Osteoblast (primary cell): ENCODE measurements at regions not wholly inside any gene's neighbourhood (a gene's known extent, or its start where the extent isn't known, plus 50 kb on each side); places are given as distances from the start of the nearest gene placed in this dataset.
"Not testable (repeated sequence)": the region's sequence is repeated elsewhere in the genome, so short reads cannot be mapped to it uniquely, and the experiment has no call there.

ENCODE experiments used
- DNase-seq: peaks from one replicate; pipeline ENCODE4 v3.0.0; 2011; ENCODE audit warnings: low spot score, mixed read lengths; ENCODE audit not compliant: insufficient read length; ENCODE audit errors: missing footprints
- H2AFZ ChIP-seq: 2 replicates; pipeline ENCODE4 v1.6.0; 2011; ENCODE audit warnings: mild to moderate bottlenecking, low read length
- H3K27ac ChIP-seq: 2 replicates; pipeline ENCODE4 v1.5.1; 2011; ENCODE audit warnings: mild to moderate bottlenecking, low read depth, low read length, moderate library complexity
- H3K27me3 ChIP-seq: 2 replicates; pipeline ENCODE4 v1.6.0; 2012; ENCODE audit warnings: mild to moderate bottlenecking, control low read depth, inconsistent platforms, low read length, moderate library complexity; ENCODE audit not compliant: insufficient read depth
- H3K36me3 ChIP-seq: 2 replicates; pipeline ENCODE4 v1.5.1; 2011; ENCODE audit warnings: mild to moderate bottlenecking, low read length, control low read depth, moderate library complexity; ENCODE audit not compliant: insufficient read depth
- H3K4me1 ChIP-seq: 2 replicates; pipeline ENCODE4 v1.5.1; 2011; ENCODE audit warnings: mild to moderate bottlenecking, low read length, control low read depth, moderate library complexity; ENCODE audit not compliant: insufficient read depth
- H3K4me2 ChIP-seq: 2 replicates; pipeline ENCODE4 v1.6.0; 2011; ENCODE audit warnings: mild to moderate bottlenecking, low read length; ENCODE audit not compliant: insufficient read depth
- H3K4me3 ChIP-seq: fragments of 200-600 bp; sonication (generic); 3 replicates; pipeline ENCODE4 v1.5.1; 2012; ENCODE audit warnings: mild to moderate bottlenecking, low read length, inconsistent platforms; ENCODE audit not compliant: insufficient read depth
- H3K79me2 ChIP-seq: 2 replicates; pipeline ENCODE4 v1.6.0; 2012; ENCODE audit warnings: mild to moderate bottlenecking, low read length, control low read depth, inconsistent platforms; ENCODE audit not compliant: insufficient read depth
- H3K9me3 ChIP-seq: 2 replicates; pipeline ENCODE4 v1.5.1; 2011; ENCODE audit warnings: low read depth, low read length, control low read depth
- H4K20me1 ChIP-seq: 2 replicates; pipeline ENCODE4 v1.6.0; 2012; ENCODE audit warnings: mild to moderate bottlenecking, low read length, control low read depth; ENCODE audit not compliant: insufficient read depth
- CTCF ChIP-seq: IDR thresholded peaks from 2 replicates; pipeline ENCODE4 v1.5.1; 2011; ENCODE audit warnings: mild to moderate bottlenecking, low read depth, low read length, moderate library complexity; ENCODE audit errors: extremely low read depth

DNA sequence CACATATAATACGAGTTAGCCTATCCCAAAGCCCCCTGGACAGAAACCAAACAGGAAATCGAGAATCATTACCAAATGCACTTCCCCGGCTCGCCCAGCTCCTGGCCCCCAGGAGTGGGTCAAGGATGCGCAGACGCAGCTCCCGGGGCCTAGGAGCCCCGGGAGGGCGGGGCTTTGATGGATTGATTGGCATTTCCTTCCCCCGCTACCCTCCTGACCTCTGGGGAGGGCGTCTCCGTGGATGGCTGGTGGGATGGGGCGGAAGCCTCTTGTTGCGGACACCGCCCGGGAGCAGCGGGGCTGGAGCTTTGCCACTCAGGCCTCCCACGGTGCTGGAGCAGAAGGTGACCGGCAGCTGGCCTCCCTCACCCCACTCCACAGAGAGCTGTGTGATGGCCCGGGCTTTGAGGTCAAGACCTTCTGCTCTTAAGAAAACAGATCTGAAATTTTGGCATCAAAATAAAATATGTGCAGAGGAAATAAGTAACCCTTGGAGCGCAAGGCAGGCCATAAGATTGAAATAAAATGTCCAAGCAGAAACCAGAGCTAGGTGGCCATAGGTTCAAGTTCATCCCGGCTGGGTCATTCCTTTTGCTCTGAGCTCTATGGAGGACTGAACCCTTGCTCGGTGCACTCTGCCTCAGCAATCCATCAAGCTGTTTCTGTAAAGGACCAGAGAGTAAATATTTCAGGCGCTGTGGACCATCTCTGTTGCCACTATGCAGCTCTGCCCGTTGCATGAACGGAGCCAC lies 262.3 kb downstream of the SOX9 start:
- no peak overlapping the region for H3K27ac ChIP-seq
- H3K36me3 ChIP-seq: no peaks in the 10 kb centered on the region
- H3K4me3 ChIP-seq: no peak overlapping the region
- H4K20me1 ChIP-seq: no peaks in the 10 kb centered on the region
- DNase-seq: peak; percentile 38
- peak overlapping the region; percentile 26 for H2AFZ ChIP-seq
- H3K4me2 ChIP-seq: no peak overlapping the region
- H3K79me2 ChIP-seq: no peaks in the 10 kb centered on the region
- H3K27me3 ChIP-seq: no peaks in the 10 kb centered on the region
- no peak for TF ChIP-seq CTCF
- H3K9me3 ChIP-seq: no peaks in the 10 kb centered on the region
- peaks cover 27% of the 10 kb centered on the region for H3K4me1 ChIP-seq

- Histone ChIP-seq H4K20me1 (no peaks in the 10 kb centered on the region), H3K79me2 (no peaks in the 10 kb centered on the region), H2AFZ (no peak overlapping the region), H3K9me3 (no peaks in the 10 kb centered on the region), H3K4me1 (peaks cover 35% of the 10 kb centered on the region), H3K36me3 (no peaks in the 10 kb centered on the region), H3K27me3 (no peaks in the 10 kb centered on the region), H3K4me3 (no peak overlapping the region), H3K27ac (no peak overlapping the region), H3K4me2 (no peak overlapping the region)
- no peak for TF ChIP-seq CTCF
- peak; percentile 3 for DNase-seq
These were observed 264.7 kb downstream of the SOX9 start for GRCh38 chr17:72385475-72385874.

DNA sequence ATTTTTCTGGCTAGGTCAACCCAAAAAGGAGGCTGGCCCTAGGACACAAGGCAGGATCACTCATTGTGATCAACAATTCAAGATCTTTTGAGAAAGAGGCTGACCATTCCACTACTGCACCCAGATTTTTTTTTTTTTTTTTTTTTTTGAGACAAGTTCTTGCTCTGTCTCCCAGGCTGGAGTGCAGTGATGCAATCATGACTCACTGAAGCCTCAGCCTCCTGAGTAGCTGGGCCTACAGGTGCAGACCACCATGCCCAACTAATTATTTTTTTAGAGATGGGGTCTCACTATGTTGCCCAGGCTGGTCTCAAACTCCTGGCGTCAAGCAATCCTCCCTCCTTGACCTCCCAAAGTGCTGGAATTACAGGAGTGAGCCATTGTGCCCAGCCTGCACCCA lies 265.4 kb downstream of the SOX9 start:
- H3K4me3 ChIP-seq, H3K9me3 ChIP-seq, H3K27me3 ChIP-seq, H2AFZ ChIP-seq, H3K36me3 ChIP-seq, H3K79me2 ChIP-seq, H3K27ac ChIP-seq, H4K20me1 ChIP-seq, H3K4me2 ChIP-seq: not testable (repeated sequence)
- H3K4me1 ChIP-seq: peaks cover 40% of the 10 kb centered on the region
- peak; percentile 13 for DNase-seq

DNA sequence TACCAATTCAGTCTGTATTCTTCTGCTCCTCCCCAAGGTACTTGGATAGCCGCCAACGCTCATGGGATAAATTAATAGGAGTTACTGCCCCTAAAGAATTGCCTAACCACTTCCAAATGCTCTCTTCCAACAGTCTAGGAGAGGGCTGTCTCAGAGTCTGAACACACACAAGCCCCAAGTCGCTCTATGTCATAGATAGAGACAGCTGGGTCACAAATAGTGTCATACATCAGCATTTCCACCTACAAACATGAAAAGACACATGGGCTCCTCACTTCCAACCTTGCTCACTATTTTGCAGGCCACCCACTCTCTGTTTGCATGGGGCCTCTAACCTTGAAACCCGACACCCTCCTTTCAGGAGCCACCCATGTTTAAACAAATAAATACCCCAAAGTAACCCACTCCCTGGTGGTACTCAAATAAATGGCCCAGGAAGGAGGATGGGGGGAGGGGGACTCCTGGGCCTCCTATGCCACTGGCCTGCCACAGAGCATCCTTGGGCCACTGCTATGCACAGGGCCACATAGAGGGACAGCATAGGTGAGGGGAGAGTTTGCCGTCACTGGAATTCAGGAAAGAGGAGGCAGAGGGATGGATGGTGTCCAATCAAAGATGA lies 265.9 kb downstream of the SOX9 start:
- no peaks in the 10 kb centered on the region for H4K20me1 ChIP-seq
- H3K27ac ChIP-seq: peak overlapping the region; percentile 41
- H3K4me1 ChIP-seq: peaks cover 45% of the 10 kb centered on the region
- H3K79me2 ChIP-seq: no peaks in the 10 kb centered on the region
- H3K4me2 ChIP-seq: no peak overlapping the region
- H3K27me3 ChIP-seq: no peaks in the 10 kb centered on the region
- peak; percentile 11 for DNase-seq
- no peak for TF ChIP-seq CTCF
- H3K9me3 ChIP-seq: no peaks in the 10 kb centered on the region
- no peaks in the 10 kb centered on the region for H3K36me3 ChIP-seq
- H3K4me3 ChIP-seq: no peak overlapping the region
- H2AFZ ChIP-seq: no peak overlapping the region
